Lower leg skin (tissue), 4 donors: ENCODE measurements at regions not wholly inside any gene's neighbourhood (a gene's known extent, or its start where the extent isn't known, plus 50 kb on each side); places are given as distances from the start of the nearest gene placed in this dataset.

Experiments
- DNase-seq, 2 donors: peaks; one replicate each; pipeline ENCODE4 v3.0.0-alpha.2; 2019; ENCODE audit warnings: low spot score in 2 of 2
- H3K4me3 ChIP-seq: fragments of 200-600 bp; sonication (generic); 2 replicates; pipeline ENCODE4 v1.5.1; 2017; ENCODE audit warnings: mild to moderate bottlenecking, low read depth; ENCODE audit not compliant: poor library complexity, severe bottlenecking
- CTCF ChIP-seq, 3 donors: fragments of 450-650 bp; IDR thresholded peaks; one replicate each; pipeline ENCODE4 v1.5.1; 2016; ENCODE audit warnings: antibody characterized with exemption in 3 of 3, mild to moderate bottlenecking in 3 of 3, moderate library complexity in 2 of 3
- POLR2A ChIP-seq, 2 donors: fragments of 450-650 bp; IDR thresholded peaks; one replicate each; pipeline ENCODE4 v1.6.1; 2016 to 2017; ENCODE audit warnings: antibody characterized with exemption in 2 of 2, mild to moderate bottlenecking in 1 of 2, moderate library complexity in 1 of 2
- WGBS, 2 donors: methylation state at CpG; one replicate each; pipeline ENCODE4 v1.1.5; 2018; 5-methylcytosine and 5-hydroxymethylcytosine counted together
- intact Hi-C: fragments of 100-400 bp; cut with DNase I; formaldehyde crosslinking; loops from one replicate; pipeline ENCODE4 v1.15.0; 2023; ENCODE audit warnings: low total_unique reads

GRCh38 chr10:78729366-78729765 lies 339.4 kb upstream of the ZMIZ1 start:
- DNase-seq: peak in 1 of 2 donors; percentile 65
- TF ChIP-seq CTCF (IDR thresholded peaks at IDR 0.05) (no peak), POLR2A (IDR thresholded peaks at IDR 0.05) (no peak)
- intact Hi-C loops: no loop called here
- 89 to 91% methylated on average over 8 of the region's 8 CpGs for WGBS, 2 donors
- H3K4me3 ChIP-seq: no peak overlapping the region

DNA sequence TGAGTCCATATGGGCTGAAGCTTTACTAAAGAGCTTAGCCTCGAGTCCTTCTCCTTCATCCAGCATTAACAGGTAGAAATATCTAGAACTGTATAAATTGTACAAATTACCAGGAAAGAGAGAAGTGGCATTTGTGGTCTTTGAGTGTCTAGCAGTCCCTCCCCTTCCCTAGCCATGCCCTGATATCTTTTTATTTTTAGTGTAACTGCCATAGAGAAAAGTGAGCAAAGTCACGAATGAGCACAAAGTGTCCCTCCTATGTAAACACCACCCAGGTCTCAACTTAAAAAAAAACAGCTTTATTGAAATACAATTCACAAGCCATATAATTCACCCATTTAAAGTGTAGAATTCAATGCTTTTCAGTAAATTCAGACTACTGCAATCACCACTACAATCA lies 339.0 kb upstream of the ZMIZ1 start:
- intact Hi-C loops: no loop called here
- 37 to 76% methylated on average over 2 of the region's 2 CpGs for WGBS, 2 donors
- DNase-seq: no peak
- TF ChIP-seq CTCF (IDR thresholded peaks at IDR 0.05) (no peak), POLR2A (IDR thresholded peaks at IDR 0.05) (no peak)
- no peak overlapping the region for H3K4me3 ChIP-seq

GRCh38 chr10:78730754-78731153 lies 338.0 kb upstream of the ZMIZ1 start:
- intact Hi-C loops: no loop called here
- TF ChIP-seq CTCF (IDR thresholded peaks at IDR 0.05): no peak
- TF ChIP-seq POLR2A (IDR thresholded peaks at IDR 0.05): no peak
- 92 to 98% methylated on average over 8 of the region's 8 CpGs for WGBS, 2 donors
- no peak overlapping the region for H3K4me3 ChIP-seq
- peak in 1 of 2 donors; percentile 34 for DNase-seq

- no peak overlapping the region for H3K4me3 ChIP-seq
- intact Hi-C loops: no loop called here
- peak in 1 of 2 donors; percentile 52 for DNase-seq
Measured at GRCh38 chr10:78731675-78732074, 337.1 kb upstream of the ZMIZ1 start.

GRCh38 chr10:78732381-78732780 lies 336.4 kb upstream of the ZMIZ1 start:
- 88 to 91% methylated on average over 8 of the region's 8 CpGs for WGBS, 2 donors
- no peak for DNase-seq
- H3K4me3 ChIP-seq: no peak overlapping the region
- TF ChIP-seq CTCF (IDR thresholded peaks at IDR 0.05) (no peak), POLR2A (IDR thresholded peaks at IDR 0.05) (no peak)
- intact Hi-C loops: no loop called here

More at GRCh38 chr10:78731675-78732074, 337.1 kb upstream of the ZMIZ1 start:
- WGBS, 2 donors: 94 to 97% methylated on average over 3 of the region's 3 CpGs
- no peak for TF ChIP-seq CTCF (IDR thresholded peaks at IDR 0.05)

DNA sequence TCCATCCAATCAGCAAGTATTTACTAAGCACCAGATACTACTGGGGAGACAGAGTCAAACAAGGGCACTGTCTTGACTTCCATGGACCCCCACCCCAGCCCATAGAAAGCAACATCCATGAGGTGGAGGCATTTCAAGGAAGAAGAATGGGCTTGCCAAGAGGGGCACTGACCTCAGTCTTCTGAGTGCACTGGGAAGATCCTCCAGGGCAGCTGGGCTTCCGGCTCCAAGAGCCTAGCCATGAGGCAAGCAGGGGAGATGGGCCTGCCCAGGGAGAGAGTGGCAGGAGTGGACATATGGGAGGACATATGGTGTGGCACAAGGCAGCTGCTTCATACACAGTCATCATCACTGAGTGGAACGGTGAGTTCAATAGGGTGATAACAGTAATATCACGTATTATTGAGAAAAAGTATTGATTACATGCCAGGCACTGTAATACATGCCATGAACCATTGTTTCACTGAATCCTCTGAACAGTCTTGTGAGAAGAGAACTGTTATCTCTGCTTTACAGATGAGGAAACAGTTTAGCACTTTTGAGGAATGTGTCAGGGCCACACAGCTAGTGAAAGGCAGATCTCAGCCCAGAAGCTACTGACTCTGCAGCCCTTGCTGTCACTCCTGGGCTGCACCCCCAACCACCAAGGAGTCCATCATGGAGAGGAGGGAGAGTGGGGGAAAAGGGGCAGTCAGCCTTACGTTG lies 331.7 kb upstream of the ZMIZ1 start:
- DNase-seq: peak in 1 of 2 donors; percentile 65
- intact Hi-C loops: no loop called here
- 67 to 97% methylated on average over 4 of the region's 4 CpGs for WGBS, 2 donors
- TF ChIP-seq CTCF (IDR thresholded peaks at IDR 0.05) (no peak), POLR2A (IDR thresholded peaks at IDR 0.05) (no peak)
- no peak overlapping the region for H3K4me3 ChIP-seq
